ENCODE measurements at regions not wholly inside any gene's neighbourhood (a gene's known extent, or its start where the extent isn't known, plus 50 kb on each side); places are given as distances from the start of the nearest gene placed in this dataset.

DNA sequence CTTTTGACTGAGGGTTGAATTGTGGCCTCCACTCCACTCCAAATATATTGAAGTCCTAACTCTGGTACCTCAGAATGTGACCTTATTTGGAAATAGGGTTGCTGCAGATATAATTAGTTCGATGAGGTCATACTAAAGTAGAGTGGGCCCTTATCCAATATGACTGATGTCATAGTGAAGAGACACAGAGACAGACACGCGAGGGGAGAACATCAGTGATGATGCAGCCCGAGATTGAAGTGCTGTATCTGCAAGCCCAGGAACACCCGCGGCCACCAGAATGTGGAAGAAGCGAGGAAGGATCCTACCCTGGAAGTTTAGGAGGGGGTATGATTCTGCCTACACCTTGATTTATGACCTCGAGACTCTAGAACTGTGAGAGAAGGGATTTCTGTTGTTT is 279.0 kb downstream of the ANKRD50 start:
- no peak overlapping the region for H3K9ac ChIP-seq (ENCODE audit: control insufficient read depth, extremely low read depth, insufficient read depth, low read length)
- dilution Hi-C loops (cut with MboI; ENCODE audit: extremely low pct_ligation_motif_present, low sequenced_read_pairs) = no loop called here
- no peaks in the 10 kb centered on the region for H3K9me3 ChIP-seq (ENCODE audit: control insufficient read depth, low read depth, low read length)
- H3K4me3 ChIP-seq (ENCODE audit: control insufficient read depth in 2 of 3, extremely low read depth in 1 of 3, insufficient read depth in 2 of 3, low read depth in 1 of 3, low read length in 3 of 3) = no peak overlapping the region
- no peaks in the 10 kb centered on the region for H3K9me1 ChIP-seq (ENCODE audit: control insufficient read depth, extremely low read depth, insufficient read depth, low read length)
- no peaks in the 10 kb centered on the region for H3K79me2 ChIP-seq (ENCODE audit: control insufficient read depth, insufficient read depth, low read length)
- no peak overlapping the region for H3K27ac ChIP-seq (ENCODE audit: control insufficient read depth, insufficient read depth, low read length)
- no peaks in the 10 kb centered on the region for H4K20me1 ChIP-seq (ENCODE audit: control insufficient read depth, extremely low read depth, insufficient read depth, low read length)
- TF ChIP-seq, protein P1, sequence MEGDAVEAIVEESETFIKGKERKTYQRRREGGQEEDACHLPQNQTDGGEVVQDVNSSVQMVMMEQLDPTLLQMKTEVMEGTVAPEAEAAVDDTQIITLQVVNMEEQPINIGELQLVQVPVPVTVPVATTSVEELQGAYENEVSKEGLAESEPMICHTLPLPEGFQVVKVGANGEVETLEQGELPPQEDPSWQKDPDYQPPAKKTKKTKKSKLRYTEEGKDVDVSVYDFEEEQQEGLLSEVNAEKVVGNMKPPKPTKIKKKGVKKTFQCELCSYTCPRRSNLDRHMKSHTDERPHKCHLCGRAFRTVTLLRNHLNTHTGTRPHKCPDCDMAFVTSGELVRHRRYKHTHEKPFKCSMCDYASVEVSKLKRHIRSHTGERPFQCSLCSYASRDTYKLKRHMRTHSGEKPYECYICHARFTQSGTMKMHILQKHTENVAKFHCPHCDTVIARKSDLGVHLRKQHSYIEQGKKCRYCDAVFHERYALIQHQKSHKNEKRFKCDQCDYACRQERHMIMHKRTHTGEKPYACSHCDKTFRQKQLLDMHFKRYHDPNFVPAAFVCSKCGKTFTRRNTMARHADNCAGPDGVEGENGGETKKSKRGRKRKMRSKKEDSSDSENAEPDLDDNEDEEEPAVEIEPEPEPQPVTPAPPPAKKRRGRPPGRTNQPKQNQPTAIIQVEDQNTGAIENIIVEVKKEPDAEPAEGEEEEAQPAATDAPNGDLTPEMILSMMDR (optimal IDR thresholded peaks at IDR 0.05 in 1 of 3, IDR thresholded peaks at IDR 0.05 in 1 of 3, conservative IDR thresholded peaks at IDR 0.05 in 1 of 3; ENCODE audit: extremely low read depth in 1 of 3, insufficient read depth in 2 of 3, low read length in 3 of 3) = no peak
- no peak for TF ChIP-seq EZH2 (IDR thresholded peaks at IDR 0.05; ENCODE audit: low read length)
- DNase-seq (ENCODE audit: low read depth, low spot score) (no peak), FAIRE-seq (no peak)
- no peaks in the 10 kb centered on the region for H3K27me3 ChIP-seq (ENCODE audit: control insufficient read depth, extremely low read depth, insufficient read depth, low read length)
- peaks cover 40% of the 10 kb centered on the region for H3K4me1 ChIP-seq (ENCODE audit: control insufficient read depth, extremely low read depth, insufficient read depth, low read length)
- H3K36me3 ChIP-seq (ENCODE audit: control insufficient read depth in 2 of 2, extremely low read depth in 1 of 2, insufficient read depth in 2 of 2, low read length in 2 of 2) = no peaks in the 10 kb centered on the region
- H2AFZ ChIP-seq (ENCODE audit: control insufficient read depth, low read length) = no peak overlapping the region
- no peak overlapping the region for H3K4me2 ChIP-seq (ENCODE audit: control insufficient read depth, extremely low read depth, insufficient read depth, low read depth, low read length)

GRCh38 chr4:124435274-124435950 is 277.1 kb downstream of the ANKRD50 start:
- no peak overlapping the region for H3K27ac ChIP-seq (ENCODE audit: control insufficient read depth, insufficient read depth, low read length)

More at GRCh38 chr4:124435274-124435950, 277.1 kb downstream of the ANKRD50 start:
- DNase-seq (ENCODE audit: low read depth, low spot score) (no peak), FAIRE-seq (no peak)
- H3K4me3 ChIP-seq (ENCODE audit: control insufficient read depth in 2 of 3, extremely low read depth in 1 of 3, insufficient read depth in 2 of 3, low read depth in 1 of 3, low read length in 3 of 3) = no peak overlapping the region
- H3K4me1 ChIP-seq (ENCODE audit: control insufficient read depth, extremely low read depth, insufficient read depth, low read length) = peaks cover 28% of the 10 kb centered on the region
- H3K79me2 ChIP-seq (ENCODE audit: control insufficient read depth, insufficient read depth, low read length) = no peaks in the 10 kb centered on the region
- dilution Hi-C loops (cut with MboI; ENCODE audit: extremely low pct_ligation_motif_present, low sequenced_read_pairs) = no loop called here
- H3K9ac ChIP-seq (ENCODE audit: control insufficient read depth, extremely low read depth, insufficient read depth, low read length) = no peak overlapping the region
- no peak overlapping the region for H2AFZ ChIP-seq (ENCODE audit: control insufficient read depth, low read length)
- H3K27me3 ChIP-seq (ENCODE audit: control insufficient read depth, extremely low read depth, insufficient read depth, low read length) = no peaks in the 10 kb centered on the region
- no peaks in the 10 kb centered on the region for H4K20me1 ChIP-seq (ENCODE audit: control insufficient read depth, extremely low read depth, insufficient read depth, low read length)
- H3K9me1 ChIP-seq (ENCODE audit: control insufficient read depth, extremely low read depth, insufficient read depth, low read length) = no peaks in the 10 kb centered on the region
- no peaks in the 10 kb centered on the region for H3K9me3 ChIP-seq (ENCODE audit: control insufficient read depth, low read depth, low read length)
- TF ChIP-seq, protein P1 (optimal IDR thresholded peaks at IDR 0.05 in 1 of 3, IDR thresholded peaks at IDR 0.05 in 1 of 3, conservative IDR thresholded peaks at IDR 0.05 in 1 of 3; ENCODE audit: extremely low read depth in 1 of 3, insufficient read depth in 2 of 3, low read length in 3 of 3) = no peak
- no peak for TF ChIP-seq EZH2 (IDR thresholded peaks at IDR 0.05; ENCODE audit: low read length)
- no peaks in the 10 kb centered on the region for H3K36me3 ChIP-seq (ENCODE audit: control insufficient read depth in 2 of 2, extremely low read depth in 1 of 2, insufficient read depth in 2 of 2, low read length in 2 of 2)
- no peak overlapping the region for H3K4me2 ChIP-seq (ENCODE audit: control insufficient read depth, extremely low read depth, insufficient read depth, low read depth, low read length)
